COLO668 (cell line): ENCODE measurements at regions not wholly inside any gene's neighbourhood (a gene's known extent, or its start where the extent isn't known, plus 50 kb on each side); places are given as distances from the start of the nearest gene placed in this dataset.
"Not testable (repeated sequence)": the region's sequence is repeated elsewhere in the genome, so short reads cannot be mapped to it uniquely, and the experiment has no call there.

Experiments
- DNase-seq: peaks from one replicate; lab custom pipeline; 2025; ENCODE audit not compliant: unreplicated experiment; lab: John Stamatoyannopoulos, UW

GRCh38 chr3:169029674-169030285, 633.7 kb downstream of the MECOM start:
- DNase-seq = no peak

GRCh38 chr3:169028716-169029115, 634.8 kb downstream of the MECOM start:
- DNase-seq = no peak

- DNase-seq = no peak
Measured at GRCh38 chr3:169026543-169027182, 636.8 kb downstream of the MECOM start.

GRCh38 chr3:169022457-169022856, 641.1 kb downstream of the MECOM start:
- DNase-seq = no peak

GRCh38 chr3:169020371-169020770, 643.1 kb downstream of the MECOM start:
- no peak for DNase-seq

GRCh38 chr3:169009453-169009852, 654.1 kb downstream of the MECOM start:
- no peak for DNase-seq

GRCh38 chr3:169008776-169009358, 654.6 kb downstream of the MECOM start:
- no peak for DNase-seq

- DNase-seq = no peak
Measured at GRCh38 chr3:169007145-169007544, 656.4 kb downstream of the MECOM start.

GRCh38 chr3:169006398-169006797, 657.1 kb downstream of the MECOM start:
- not testable (repeated sequence) for DNase-seq

- no peak for DNase-seq
Measured at GRCh38 chr3:169002689-169003088, 660.8 kb downstream of the MECOM start.

- DNase-seq = no peak
Measured at GRCh38 chr3:168998792-168999191, 664.7 kb downstream of the MECOM start.

GRCh38 chr3:168997488-168997887, 666.0 kb downstream of the MECOM start:
- DNase-seq = no peak

GRCh38 chr3:168996622-168997021, 666.9 kb downstream of the MECOM start:
- no peak for DNase-seq

- no peak for DNase-seq
Measured at GRCh38 chr3:168995129-168995528, 668.4 kb downstream of the MECOM start.

- DNase-seq = no peak
Measured at GRCh38 chr3:168991803-168992202, 671.7 kb downstream of the MECOM start.

GRCh38 chr3:168990621-168991020, 672.9 kb downstream of the MECOM start:
- DNase-seq = no peak

- DNase-seq = no peak
Measured at GRCh38 chr3:168990134-168990533, 673.4 kb downstream of the MECOM start.

- no peak for DNase-seq
Measured at GRCh38 chr3:168989396-168989795, 674.1 kb downstream of the MECOM start.

- no peak for DNase-seq
Measured at GRCh38 chr3:168988853-168989252, 674.7 kb downstream of the MECOM start.

- DNase-seq = no peak
Measured at GRCh38 chr3:168984872-168985271, 678.6 kb downstream of the MECOM start.

GRCh38 chr3:168983046-168983445, 680.5 kb downstream of the MECOM start:
- no peak for DNase-seq

- no peak for DNase-seq
Measured at GRCh38 chr3:168981396-168981795, 682.1 kb downstream of the MECOM start.
